OCI-LY1 (cell line): ENCODE measurements at regions not wholly inside any gene's neighbourhood (a gene's known extent, or its start where the extent isn't known, plus 50 kb on each side); places are given as distances from the start of the nearest gene placed in this dataset.

ENCODE experiments used
- CTCF ChIP-seq: fragments of 200-600 bp; sonication (generic), shearing (Covaris generic); IDR thresholded peaks from 2 replicates; pipeline ENCODE4 v1.5.1; 2017; ENCODE audit warnings: mild to moderate bottlenecking, antibody characterized with exemption, low read length, moderate library complexity, mixed read lengths
- EZH2 ChIP-seq: fragments of 200-600 bp; sonication (generic), shearing (Covaris generic); IDR thresholded peaks from 2 replicates; pipeline ENCODE4 v1.8.0; 2017; ENCODE audit warnings: borderline replicate concordance, mixed run types, mild to moderate bottlenecking, antibody characterized with exemption, low read length, moderate library complexity, mixed read lengths

GRCh38 chr1:29591601-29592260, 355.4 kb downstream of the PTPRU start:
- no peak for TF ChIP-seq CTCF
- TF ChIP-seq EZH2 = no peak
